ENCODE measurements at regions not wholly inside any gene's neighbourhood (a gene's known extent, or its start where the extent isn't known, plus 50 kb on each side); places are given as distances from the start of the nearest gene placed in this dataset.
A peak's percentile ranks its signal among the peaks of the same experiment; 100 is the strongest.

DNA sequence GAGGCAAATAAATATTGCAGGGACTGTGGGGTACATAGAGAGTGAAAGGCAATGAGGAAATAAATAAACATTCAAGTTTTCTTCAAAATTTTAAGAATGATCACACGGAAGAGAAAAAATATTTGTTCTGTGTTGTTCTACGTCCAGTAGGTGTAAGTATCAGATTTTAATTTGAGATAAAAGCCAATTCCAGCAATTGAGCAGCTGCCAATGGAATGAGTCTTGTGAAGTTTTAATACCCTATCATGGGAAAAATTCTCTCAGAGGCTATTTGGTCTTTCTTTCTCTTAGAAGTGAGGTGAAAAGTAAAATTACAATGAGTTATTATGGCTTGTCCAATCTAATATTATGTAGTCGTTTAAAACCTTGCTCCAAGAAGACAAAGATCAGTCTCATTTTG is 195.7 kb upstream of the CITED2 start:
- no peak for DNase-seq (ENCODE audit: low read depth)

DNA sequence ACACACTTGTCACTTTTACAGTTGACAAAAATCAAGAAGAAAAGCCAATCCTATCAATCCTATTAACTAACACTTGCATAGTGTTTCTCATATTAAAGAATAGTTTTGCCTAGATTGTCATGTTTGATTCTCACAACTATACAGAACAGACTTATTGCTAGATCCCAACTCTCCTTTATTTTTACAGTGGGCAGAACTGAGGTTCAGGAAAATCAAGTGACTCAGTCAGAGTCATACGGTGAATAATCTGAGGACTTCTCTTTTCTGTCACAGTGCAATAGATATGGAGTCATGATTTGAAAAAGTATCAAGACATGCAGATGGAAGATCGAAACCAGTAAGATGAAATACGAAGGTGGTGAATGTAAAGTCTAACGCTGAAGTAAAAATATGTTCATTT is 195.1 kb upstream of the CITED2 start:
- DNase-seq (ENCODE audit: low read depth): peak; percentile 55

DNA sequence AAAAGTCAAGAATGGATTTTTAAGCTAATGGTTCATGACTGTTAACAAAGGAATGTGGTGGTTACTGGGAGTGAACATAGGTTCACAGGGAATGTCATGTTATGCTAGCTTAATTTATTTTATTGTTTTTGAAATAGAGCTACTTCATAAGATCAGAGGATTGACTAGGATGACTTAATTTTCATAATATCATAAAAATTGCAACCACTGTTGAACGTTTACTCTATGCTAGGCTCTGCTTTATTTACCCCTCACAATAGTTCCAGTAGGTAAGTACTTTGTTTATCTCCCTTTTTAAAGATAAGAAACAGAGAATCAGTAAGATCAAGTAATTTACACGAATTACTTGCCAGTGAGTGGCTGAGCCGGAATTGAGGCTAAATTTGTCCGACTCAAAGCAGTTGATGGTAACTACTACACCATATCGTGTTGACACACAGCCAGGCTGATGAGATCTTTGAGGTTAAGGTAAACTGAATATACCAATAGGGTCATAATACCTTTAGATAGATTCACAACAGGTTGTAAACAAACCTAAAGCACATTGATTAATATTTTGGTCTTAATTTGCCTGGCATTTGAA is 194.6 kb upstream of the CITED2 start:
- DNase-seq (ENCODE audit: low read depth): peak; percentile 65

DNA sequence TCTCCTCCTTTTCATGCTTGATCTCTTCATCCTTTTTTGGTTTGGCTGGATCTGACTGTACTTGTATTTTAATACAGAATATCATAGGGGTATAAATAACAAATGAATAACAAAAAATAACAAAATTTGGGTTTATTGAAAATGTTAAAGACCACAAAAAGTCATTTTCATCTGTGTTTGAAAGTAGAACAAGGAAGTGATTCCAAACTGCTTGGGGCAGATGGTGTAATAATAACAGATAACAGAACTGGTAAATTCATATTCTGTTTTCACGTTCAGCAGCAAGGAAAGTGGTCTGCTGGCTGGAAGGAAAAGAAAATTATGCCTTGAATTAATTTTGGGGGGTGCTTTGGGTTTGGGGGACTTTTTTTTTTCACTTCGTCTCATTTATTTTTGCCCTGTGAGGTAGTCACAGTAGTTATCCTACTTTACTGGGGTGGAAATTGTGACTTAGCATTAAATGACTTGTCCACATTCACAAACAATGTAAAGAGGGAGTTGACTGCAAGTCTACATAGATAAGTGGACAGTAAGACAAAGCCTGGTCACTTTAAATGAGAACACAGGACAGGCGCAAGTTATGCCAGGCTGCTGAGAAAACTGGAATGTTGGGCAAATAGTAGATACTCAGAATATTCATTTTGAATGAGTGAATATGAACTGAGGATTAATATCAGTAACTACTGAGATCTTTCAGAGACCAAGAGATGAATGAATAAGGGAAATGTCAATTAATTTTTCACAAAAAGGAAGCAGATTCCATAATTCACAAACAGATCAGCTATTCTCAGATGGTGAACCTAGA is 193.9 kb upstream of the CITED2 start:
- no peak for DNase-seq (ENCODE audit: low read depth)

DNA sequence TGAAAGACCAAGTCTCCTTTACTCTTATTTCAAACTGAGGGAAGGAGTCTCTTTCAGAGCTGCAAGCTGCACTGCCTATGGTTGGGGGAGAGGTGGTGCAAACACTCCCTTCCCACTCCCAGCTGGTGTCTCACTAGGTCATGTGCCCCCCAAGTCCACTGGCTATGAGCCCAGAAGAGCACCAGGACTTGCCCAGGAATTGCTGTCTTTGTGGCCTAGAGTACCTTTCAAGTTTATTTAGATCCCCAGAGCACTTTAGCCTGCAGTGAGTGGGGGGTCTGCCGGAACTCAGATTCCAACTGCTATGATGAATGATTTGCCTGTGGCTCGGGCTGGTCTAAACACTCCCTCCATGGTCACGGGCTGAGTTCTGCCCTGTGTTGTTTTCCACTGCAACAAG is 192.6 kb upstream of the CITED2 start:
- no peak for DNase-seq (ENCODE audit: low read depth)

DNA sequence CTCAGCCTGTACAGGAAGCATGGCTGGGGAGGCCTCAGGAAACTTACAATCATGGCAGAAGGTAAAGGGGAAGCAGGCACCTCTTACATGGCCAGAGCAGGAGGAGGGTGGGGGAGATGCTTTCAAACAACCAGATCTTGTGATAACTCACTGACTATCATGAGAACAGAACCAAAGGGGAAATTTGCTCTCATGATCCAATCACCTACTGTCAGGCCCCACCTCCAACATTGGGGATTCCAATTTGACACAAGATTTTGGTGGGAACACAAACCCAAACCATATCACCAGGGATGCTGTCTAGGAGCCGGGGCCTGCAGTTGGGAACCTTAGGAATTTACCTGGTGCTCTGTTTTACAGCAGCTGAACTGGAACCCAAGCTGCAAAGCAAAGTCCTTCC is 191.1 kb upstream of the CITED2 start:
- DNase-seq (ENCODE audit: low read depth): no peak

DNA sequence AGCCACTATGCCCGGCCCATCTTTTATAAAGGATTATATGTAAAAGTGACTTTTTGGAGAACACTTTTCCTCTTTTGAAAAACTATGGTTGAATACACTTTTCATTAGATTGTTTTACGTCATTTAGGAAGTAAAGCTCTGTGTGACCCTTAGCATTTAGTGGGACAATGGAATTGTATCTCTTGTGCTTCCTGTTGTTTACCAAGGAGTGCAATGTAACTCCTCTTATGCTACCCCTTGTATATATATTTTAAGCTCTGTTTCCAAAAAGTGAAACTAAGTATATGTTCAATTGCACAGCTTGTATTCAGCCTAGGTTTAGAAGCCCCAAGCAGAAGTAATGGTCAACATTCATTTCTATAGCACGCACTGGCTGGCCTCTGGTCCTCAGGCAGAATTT is 183.1 kb upstream of the CITED2 start:
- no peak for DNase-seq (ENCODE audit: low read depth)

DNA sequence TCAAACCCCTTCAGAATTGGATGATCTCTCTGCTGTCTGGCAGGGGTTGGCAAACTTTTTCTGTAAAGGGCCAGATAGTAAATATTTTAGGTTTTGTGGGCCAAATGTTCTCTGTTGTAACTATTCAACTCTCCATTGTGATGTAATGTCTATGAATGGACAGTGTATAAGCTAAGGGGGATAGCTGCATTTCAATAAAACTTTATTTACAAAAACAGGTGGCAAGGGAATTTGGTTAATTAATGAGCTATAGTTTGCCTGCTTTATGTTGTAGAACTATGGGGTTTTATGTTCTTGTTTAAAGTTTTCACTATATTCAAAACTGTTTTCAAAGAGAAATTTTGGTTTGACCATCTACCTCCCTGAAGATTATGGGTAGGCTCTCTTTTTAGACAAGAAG is 182.1 kb upstream of the CITED2 start:
- DNase-seq (ENCODE audit: low read depth): no peak

DNA sequence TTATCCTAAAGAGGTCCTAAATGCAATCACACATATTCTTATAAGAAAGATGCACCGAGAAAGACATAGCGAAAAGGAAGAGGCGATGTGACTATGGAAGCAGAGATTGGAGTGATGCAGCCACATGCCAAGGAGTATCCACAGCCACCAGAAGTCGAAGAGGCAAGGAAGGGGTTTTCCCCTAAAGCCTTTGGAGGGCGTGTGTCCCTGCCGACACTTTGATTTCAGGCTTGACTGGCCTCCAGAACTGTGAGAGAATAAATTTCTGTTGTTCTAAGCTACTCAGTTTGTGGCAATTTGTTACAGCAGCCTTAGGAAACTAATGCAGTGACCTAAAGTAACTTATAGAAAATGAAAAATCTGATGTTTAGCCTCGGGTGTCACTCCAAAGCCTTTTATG is 179.5 kb upstream of the CITED2 start:
- no peak for DNase-seq (ENCODE audit: low read depth)

DNA sequence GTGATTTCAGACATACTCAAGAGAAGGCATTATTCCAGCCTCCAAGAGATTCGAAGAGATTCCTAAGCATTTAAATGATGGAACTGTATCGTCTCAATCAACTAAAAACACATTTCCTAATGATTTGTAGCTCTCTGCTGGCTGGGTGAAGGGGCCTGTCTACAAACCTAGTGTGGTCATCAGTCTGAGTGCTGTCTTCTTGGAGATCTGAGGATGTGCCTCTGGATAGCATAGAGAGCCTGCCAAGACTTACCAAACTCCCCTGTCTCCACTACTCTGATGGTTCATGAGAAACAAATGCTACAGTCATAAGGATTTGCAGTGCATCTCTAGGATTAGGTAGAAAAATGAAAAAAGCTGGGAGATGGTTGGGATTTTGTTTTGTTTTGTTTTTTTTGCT is 176.9 kb upstream of the CITED2 start:
- DNase-seq (ENCODE audit: low read depth): no peak

DNA sequence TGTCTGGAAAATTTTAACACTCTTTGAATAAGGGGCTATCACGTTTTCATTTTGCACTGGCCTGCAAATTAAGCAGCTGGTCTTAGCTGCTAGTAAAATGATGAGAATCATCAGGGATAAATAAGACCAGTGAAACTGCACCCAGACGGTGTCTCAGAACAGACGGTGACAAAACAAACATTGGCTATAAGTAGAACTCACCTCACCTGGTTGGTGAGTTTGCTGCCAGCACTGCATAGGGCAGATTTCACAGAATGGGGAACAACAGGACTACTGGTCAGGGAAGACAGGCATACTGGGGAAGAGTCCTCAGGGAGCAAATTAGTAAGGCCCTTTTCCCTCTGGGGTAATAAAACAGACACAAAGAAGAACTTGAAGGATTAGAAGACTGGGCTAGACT is 175.9 kb upstream of the CITED2 start:
- DNase-seq (ENCODE audit: low read depth): no peak

DNA sequence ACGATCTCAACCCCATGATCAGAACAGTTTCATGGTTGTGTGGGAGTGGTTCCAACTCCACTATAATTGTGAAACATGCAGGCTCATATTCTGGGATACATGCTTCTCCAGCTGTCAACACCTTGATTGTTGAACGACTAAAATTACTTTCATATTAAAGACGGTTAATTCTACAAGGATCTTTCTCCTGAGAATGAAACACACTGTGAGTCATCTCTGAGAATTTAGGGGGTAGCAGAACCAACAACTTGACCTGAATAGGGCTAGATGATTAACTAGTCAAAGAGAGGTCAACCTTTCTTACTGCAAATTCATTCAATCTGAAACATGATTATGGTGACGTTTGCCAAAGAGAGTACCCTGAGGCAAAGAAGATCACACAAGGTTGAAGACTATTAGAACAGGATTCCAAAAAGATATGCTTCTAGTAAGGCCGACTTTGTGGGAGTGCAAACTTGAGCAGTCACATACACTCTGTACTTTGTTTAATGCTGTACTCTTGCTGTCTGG is 175.2 kb upstream of the CITED2 start:
- DNase-seq (ENCODE audit: low read depth): no peak

DNA sequence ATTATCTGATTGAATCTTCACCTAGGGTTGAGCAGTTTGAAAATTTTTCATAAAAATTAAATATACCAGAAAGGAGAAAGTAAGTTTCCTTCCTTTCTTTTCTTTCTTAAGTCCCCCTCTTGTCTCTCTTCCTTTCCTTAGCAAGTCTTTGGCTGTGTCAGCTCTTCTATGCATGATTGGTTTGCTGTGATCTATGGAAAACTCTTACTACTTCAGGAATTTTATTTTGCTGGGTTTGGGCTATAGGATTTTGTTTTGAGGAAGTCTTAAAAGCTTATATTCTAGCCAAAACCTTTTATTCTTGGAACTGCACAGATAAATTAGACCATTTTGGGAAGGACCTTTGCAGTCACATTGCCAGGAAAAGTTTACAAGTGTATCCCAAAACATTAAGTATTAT is 173.4 kb upstream of the CITED2 start:
- no peak for DNase-seq (ENCODE audit: low read depth)

DNA sequence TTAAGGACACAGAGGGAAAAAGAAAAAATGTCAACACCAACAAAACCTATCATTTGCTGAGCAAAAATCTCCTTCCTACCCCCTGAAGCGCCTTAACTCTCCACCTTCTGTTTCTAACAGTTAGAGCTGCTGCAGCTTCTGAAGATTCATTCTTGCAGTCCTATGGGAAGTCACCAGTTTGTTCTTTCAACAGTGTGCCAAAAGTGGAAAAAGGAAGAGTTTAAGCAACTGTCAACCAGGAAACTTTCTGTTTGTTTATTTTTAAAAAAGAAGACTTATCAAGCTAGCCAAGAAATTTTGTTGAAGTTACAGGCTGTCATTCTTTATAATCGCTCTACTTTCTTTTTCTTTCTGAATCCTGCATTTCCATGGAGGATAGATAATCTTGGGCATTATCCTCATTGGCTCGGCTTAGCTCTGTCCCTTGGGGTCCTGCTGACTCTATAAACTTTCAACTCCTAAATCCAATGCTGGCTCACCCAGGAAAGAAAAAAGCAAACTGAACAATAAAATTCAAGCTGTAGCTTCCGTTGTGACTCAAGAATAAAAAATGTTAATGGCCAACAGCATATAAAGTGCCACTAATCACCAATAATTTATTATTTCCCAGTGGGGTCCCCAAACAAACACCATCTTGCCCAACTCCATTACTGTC is 172.8 kb upstream of the CITED2 start:
- DNase-seq (ENCODE audit: low read depth): no peak

DNA sequence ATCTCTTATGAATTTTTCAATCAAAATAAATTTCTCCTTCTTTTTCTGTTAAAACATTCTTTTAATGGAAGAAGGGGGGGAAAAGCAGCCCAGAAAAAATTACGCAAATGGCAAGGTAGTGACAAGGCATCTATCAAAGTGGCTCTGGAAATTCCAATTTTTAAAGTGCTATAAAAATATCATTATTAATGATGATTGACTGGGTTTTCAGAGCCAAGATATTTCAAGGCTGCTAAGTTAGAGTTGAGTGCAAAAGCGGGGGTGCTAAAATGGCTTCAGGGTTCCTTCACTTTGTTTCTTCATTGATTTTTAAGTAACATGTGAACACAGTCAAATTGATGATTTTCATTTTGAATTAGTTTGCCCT is 171.6 kb upstream of the CITED2 start:
- DNase-seq (ENCODE audit: low read depth): no peak

DNA sequence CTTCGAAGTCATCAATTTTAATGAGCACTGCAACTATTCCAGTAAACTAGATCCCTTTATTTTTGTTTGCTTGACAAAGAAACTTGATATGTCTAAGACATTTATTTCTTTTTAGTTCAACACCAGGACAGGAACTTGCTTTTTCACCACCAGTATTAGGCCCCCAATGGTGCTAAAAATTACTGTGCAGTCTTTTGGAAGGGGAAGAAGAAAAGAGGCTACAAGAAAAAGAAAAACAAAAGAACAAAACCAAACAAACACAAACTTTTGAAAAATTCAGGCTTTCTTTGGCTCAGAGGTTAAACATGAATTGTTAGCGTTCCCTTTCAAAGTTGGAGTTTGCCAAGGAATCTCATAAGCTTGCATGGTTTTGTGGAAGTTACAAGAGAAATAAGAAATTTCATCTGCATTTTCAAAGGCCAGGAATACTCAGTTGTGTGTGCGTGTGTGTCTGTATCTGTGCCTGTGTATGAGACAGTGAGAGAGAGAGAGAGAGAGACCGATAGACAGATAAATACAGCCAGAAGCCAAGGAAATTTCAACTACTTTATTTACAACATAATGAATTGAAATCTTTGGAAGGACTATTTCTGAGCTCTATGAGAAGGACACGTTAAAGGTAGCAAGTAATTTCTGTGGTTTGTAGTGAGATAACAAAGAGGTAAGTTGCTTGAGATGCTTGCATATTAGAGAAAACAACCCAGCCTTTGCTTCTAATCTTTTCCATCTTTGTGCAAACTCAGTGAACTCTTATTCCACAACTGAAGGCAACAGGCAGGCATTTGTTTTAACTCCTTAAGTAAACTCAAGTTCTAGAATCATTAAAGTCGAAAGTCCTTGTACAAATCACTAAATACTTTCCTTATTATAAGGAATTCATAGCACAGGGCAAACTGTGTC is 171.0 kb upstream of the CITED2 start:
- DNase-seq (ENCODE audit: low read depth): no peak

DNA sequence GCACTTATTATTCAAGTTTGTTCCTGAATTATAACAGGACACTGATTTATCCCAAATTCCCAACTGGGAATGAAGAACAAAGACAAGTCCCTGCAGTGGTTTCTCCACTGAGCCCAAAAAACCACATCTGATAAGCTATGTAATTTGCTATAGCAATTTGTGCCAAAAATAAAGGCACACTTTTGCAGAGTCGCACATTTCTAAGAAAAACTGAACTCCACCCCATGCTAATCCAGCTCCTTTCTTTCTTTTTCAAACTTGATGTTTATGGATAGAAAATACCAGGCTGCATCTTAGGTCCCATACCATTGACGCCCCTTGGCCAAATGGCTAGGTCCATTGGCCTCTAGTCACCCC is 170.2 kb upstream of the CITED2 start:
- no peak for DNase-seq (ENCODE audit: low read depth)

DNA sequence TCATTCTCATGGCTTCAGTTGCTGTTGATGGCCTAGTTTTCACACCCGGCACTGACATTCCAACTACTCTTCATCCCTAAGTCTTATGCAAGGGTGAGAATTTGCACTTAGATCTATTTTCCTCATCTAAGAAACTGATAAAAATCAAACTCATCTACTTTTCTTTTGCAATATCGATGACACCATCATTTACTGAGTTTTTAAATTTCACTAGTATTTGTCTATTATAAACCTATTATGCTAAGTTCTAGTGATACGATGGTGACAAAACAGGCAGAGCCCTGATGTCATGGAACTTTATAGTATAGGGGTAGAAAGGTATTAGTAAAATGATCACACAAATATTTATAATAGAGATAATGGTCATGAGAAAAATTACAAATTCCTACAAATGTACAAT is 167.9 kb upstream of the CITED2 start:
- no peak for DNase-seq (ENCODE audit: low read depth)

DNA sequence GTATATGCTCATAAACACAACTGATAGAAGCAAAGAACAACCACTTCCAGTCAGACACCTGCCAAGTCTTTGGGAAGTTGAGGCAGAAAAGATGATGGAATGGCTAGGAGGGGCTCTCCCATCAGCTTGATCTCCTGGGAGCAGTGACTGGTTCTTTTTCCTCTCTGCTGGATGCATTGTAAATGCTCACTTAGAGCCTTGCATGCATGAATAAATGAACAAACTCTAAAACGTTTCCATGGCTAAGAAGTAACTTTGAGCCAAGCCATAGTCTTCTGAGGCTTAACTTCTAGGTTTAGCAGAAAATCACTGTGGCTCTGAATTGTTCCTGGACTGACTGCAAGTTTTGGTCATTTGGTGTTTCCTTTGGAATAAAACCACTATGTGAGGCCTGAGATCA is 166.4 kb upstream of the CITED2 start:
- peak; percentile 51 for DNase-seq (ENCODE audit: low read depth)

DNA sequence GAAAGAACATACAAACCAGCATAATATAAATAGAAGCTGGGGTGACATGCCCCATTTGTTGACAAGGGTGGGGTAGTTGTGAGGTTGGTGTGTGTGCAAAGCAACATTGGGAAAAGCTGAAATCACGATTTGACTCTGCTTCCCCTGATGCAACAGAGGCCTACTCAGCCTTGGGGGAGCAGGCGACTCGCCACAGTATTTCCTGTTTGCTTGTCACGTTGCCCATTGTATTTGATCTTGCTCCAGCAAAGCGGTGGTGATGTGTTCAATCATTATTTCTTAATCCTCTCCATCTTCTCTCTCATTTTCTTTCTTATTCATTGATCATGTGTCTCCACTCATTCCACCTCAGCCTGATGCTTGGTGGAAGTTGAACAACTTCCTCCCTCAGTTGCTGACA is 165.8 kb upstream of the CITED2 start:
- peak; percentile 72 for DNase-seq (ENCODE audit: low read depth)

DNA sequence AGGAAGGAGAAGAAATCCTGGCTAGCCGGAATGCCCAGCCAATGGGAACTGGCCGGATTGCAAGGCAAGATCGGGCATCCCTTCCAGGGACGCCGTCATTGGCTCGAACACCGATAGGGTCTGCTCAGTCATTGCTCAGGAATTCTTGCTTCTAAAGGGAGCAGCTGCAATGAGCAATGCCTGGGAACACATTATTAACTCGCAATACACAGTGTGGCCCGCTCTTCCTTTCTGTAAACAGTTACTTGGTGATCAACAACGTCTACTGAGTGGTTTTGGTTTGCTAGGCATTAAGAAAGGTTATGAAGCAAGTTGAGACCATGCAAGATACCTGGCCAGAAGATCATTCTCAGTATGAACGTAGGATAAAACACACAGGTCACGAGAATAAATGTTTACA is 165.4 kb upstream of the CITED2 start:
- peak; percentile 67 for DNase-seq (ENCODE audit: low read depth)

DNA sequence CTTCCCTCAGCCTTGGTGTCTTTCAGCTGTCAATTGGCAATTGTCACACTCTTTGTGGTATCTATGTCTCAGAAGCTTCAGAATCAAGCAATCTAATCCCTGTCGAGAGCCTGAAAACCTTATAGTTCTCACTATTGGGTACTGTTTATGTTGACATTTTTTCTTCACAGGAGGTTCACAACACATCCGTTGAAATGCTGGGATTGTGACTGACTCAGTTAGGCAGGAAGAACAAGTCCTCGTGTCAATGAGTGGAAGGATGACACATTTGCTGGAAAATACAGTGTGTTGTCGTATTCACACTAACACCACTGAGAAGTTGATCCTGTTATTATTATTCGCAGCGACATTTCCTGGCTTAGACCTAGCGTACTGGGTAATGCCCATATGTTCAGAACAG is 163.9 kb upstream of the CITED2 start:
- DNase-seq (ENCODE audit: low read depth): no peak
